Neural progenitor cell (in vitro differentiated cells): ENCODE measurements at regions not wholly inside any gene's neighbourhood (a gene's known extent, or its start where the extent isn't known, plus 50 kb on each side); places are given as distances from the start of the nearest gene placed in this dataset.

ENCODE experiments used
- DNase-seq: peaks from one replicate; pipeline ENCODE4 v3.0.0-alpha.2; 2016; ENCODE audit warnings: low spot score
- H2AFZ ChIP-seq: fragments of 200-600 bp; sonication (generic); replicated peaks from 2 replicates; pipeline ENCODE4 v1.6.1; 2016; ENCODE audit warnings: antibody characterized with exemption
- H3F3A ChIP-seq: fragments of 200-600 bp; sonication (generic); 2 replicates; pipeline ENCODE4 v1.6.1; 2016; ENCODE audit warnings: antibody characterized with exemption, low read depth
- H3K27ac ChIP-seq: fragments of 200-600 bp; sonication (generic); 2 replicates; pipeline ENCODE4 v1.5.1; 2016; ENCODE audit warnings: mild to moderate bottlenecking
- H3K27me3 ChIP-seq: fragments of 200-600 bp; sonication (generic); 2 replicates; pipeline ENCODE4 v1.6.1; 2016; ENCODE audit warnings: mild to moderate bottlenecking, moderate library complexity
- H3K36me3 ChIP-seq: fragments of 200-600 bp; sonication (generic); 2 replicates; pipeline ENCODE4 v1.5.1; 2016
- H3K4me1 ChIP-seq: fragments of 200-600 bp; sonication (generic); 2 replicates; pipeline ENCODE4 v1.6.1; 2016; ENCODE audit warnings: mixed run types
- H3K4me2 ChIP-seq: fragments of 200-600 bp; sonication (generic); 2 replicates; pipeline ENCODE4 v1.6.1; 2016
- H3K4me3 ChIP-seq: fragments of 200-600 bp; sonication (generic); 2 replicates; pipeline ENCODE4 v1.5.1; 2016
- H3K79me2 ChIP-seq: fragments of 200-600 bp; sonication (generic); 2 replicates; pipeline ENCODE4 v1.6.1; 2016; ENCODE audit warnings: low read depth
- H3K9ac ChIP-seq: fragments of 200-600 bp; sonication (generic); 2 replicates; pipeline ENCODE4 v1.6.1; 2016
- H3K9me3 ChIP-seq: fragments of 200-600 bp; sonication (generic); 2 replicates; pipeline ENCODE4 v1.5.1; 2016; ENCODE audit warnings: low read depth
- H4K20me1 ChIP-seq: fragments of 200-600 bp; sonication (generic); 2 replicates; pipeline ENCODE4 v1.6.1; 2016; ENCODE audit warnings: low read depth
- H3K27ac Mint-ChIP-seq: 3 replicates; pipeline ENCODE4 v1.8.0; 2021; ENCODE audit warnings: mixed read lengths
- H3K27me3 Mint-ChIP-seq: 2 replicates; pipeline ENCODE4 v1.8.0; 2022; ENCODE audit warnings: low read depth, mild to moderate bottlenecking, inconsistent platforms, moderate library complexity, mixed read lengths; ENCODE audit not compliant: insufficient read depth
- H3K36me3 Mint-ChIP-seq: 3 replicates; pipeline ENCODE4 v1.8.0; 2021; ENCODE audit warnings: mixed read lengths
- H3K4me1 Mint-ChIP-seq: 3 replicates; pipeline ENCODE4 v1.8.0; 2021; ENCODE audit warnings: mixed read lengths
- H3K4me3 Mint-ChIP-seq: 3 replicates; pipeline ENCODE4 v1.8.0; 2021; ENCODE audit warnings: mild to moderate bottlenecking, moderate library complexity, mixed read lengths
- H3K9me3 Mint-ChIP-seq: 3 replicates; pipeline ENCODE4 v1.8.0; 2020; ENCODE audit warnings: mixed read lengths
- CTCF ChIP-seq: fragments of 200-600 bp; sonication (generic); IDR thresholded peaks from 2 replicates; pipeline ENCODE4 v1.5.1; 2017; ENCODE audit warnings: antibody characterized with exemption, mild to moderate bottlenecking
- EZH2 ChIP-seq: fragments of 200-600 bp; sonication (generic); IDR thresholded peaks from 2 replicates; pipeline ENCODE4 v1.6.1; 2017; ENCODE audit warnings: antibody characterized with exemption, mild to moderate bottlenecking, moderate library complexity
- EZH2phosphoT487 ChIP-seq: fragments of 200-600 bp; sonication (generic); IDR thresholded peaks from 2 replicates; pipeline ENCODE4 v1.6.1; 2017; ENCODE audit warnings: antibody characterized with exemption

GRCh38 chr1:47645151-47645550 is 207.3 kb downstream of the FOXD2 start:
- Histone ChIP-seq H3K27me3 (no peaks in the 10 kb centered on the region), H4K20me1 (no peaks in the 10 kb centered on the region), H3K36me3 (no peaks in the 10 kb centered on the region), H3K9ac (no peak overlapping the region), H3K9me3 (no peaks in the 10 kb centered on the region), H3K4me2 (no peak overlapping the region), H3K4me3 (no peak overlapping the region), H3K27ac (no peak overlapping the region), H3K4me1 (no peaks in the 10 kb centered on the region), H2AFZ (no peak overlapping the region), H3K79me2 (no peaks in the 10 kb centered on the region), H3F3A (no peaks in the 10 kb centered on the region)
- no peak overlapping the region for H3K4me3 Mint-ChIP-seq
- no peaks in the 10 kb centered on the region for H3K36me3 Mint-ChIP-seq
- H3K4me1 Mint-ChIP-seq = peaks cover 12% of the 10 kb centered on the region
- H3K27me3 Mint-ChIP-seq = peaks cover 19% of the 10 kb centered on the region
- no peak overlapping the region for H3K27ac Mint-ChIP-seq
- DNase-seq = no peak
- no peak for TF ChIP-seq CTCF
- TF ChIP-seq EZH2 = no peak
- TF ChIP-seq EZH2phosphoT487 = no peak
- H3K9me3 Mint-ChIP-seq = no peaks in the 10 kb centered on the region

DNA sequence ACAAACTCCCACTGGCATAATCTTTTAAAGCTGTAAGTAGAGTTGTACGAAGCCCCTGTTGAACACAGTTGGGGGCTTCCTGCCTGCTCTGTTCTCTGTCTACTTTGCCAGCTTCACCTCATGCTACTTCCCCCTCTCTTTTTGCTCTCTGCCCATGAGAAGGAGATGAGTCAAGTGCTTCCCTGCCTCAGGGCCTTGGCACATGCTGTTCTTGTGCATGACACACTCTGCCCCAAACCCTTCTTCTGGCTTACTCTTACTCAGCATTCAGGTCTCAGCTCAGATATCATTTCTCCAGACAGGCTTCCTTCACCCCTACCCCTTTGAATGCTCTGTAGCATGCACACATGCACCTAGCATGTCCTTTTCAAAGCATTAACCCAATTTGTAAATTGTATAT is 208.8 kb downstream of the FOXD2 start:
- Mint-ChIP-seq H3K4me1 (peaks cover 25% of the 10 kb centered on the region), H3K9me3 (no peaks in the 10 kb centered on the region), H3K4me3 (peak overlapping the region; percentile 30), H3K36me3 (no peaks in the 10 kb centered on the region), H3K27me3 (peaks cover 16% of the 10 kb centered on the region), H3K27ac (peak overlapping the region; percentile 7)
- H3K4me1 ChIP-seq = no peaks in the 10 kb centered on the region
- H3K9ac ChIP-seq = no peak overlapping the region
- no peak for DNase-seq
- no peaks in the 10 kb centered on the region for H3F3A ChIP-seq
- H3K27ac ChIP-seq = no peak overlapping the region
- no peaks in the 10 kb centered on the region for H3K27me3 ChIP-seq
- H3K79me2 ChIP-seq = no peaks in the 10 kb centered on the region
- H4K20me1 ChIP-seq = no peaks in the 10 kb centered on the region
- no peak for TF ChIP-seq EZH2phosphoT487
- no peak overlapping the region for H3K4me3 ChIP-seq
- H2AFZ ChIP-seq = no peak overlapping the region
- no peaks in the 10 kb centered on the region for H3K9me3 ChIP-seq
- no peak overlapping the region for H3K4me2 ChIP-seq
- no peaks in the 10 kb centered on the region for H3K36me3 ChIP-seq

DNA sequence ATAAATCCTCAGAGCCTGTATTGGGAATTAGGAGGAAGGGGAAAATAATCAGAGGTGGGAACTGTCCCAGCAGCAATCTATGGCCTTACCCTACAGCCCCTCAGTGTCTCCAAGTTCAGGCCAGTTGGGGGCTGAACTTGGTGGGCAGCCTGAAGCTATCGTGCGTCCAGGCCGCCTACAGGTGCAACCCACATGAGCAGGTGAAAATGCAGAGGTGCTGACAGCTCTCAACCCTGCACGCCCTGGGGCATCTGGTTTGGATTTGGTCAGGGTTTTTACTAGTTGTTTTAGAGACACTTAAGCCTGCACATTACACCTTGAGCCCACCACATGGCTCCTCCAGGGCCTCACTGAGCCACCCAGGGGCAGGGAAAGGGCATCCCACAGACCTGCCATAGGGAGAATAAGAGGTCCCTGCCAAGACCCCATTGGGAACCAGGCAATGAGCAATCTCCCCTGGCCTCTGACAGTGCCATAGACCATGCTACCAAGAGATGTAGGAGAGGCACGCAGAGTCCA is 209.5 kb downstream of the FOXD2 start:
- Histone ChIP-seq H2AFZ (no peak overlapping the region), H3F3A (no peaks in the 10 kb centered on the region), H3K4me1 (no peaks in the 10 kb centered on the region), H3K9ac (no peak overlapping the region), H3K36me3 (no peaks in the 10 kb centered on the region), H3K4me3 (no peak overlapping the region), H3K9me3 (no peaks in the 10 kb centered on the region), H3K79me2 (no peaks in the 10 kb centered on the region), H3K27ac (no peak overlapping the region), H4K20me1 (no peaks in the 10 kb centered on the region), H3K27me3 (no peaks in the 10 kb centered on the region), H3K4me2 (no peak overlapping the region)
- H3K27me3 Mint-ChIP-seq = peaks cover 15% of the 10 kb centered on the region
- no peak for TF ChIP-seq CTCF
- TF ChIP-seq EZH2 = no peak
- no peak for TF ChIP-seq EZH2phosphoT487
- peaks cover 29% of the 10 kb centered on the region for H3K4me1 Mint-ChIP-seq
- DNase-seq = no peak
- no peaks in the 10 kb centered on the region for H3K36me3 Mint-ChIP-seq
- H3K4me3 Mint-ChIP-seq = no peak overlapping the region
- no peaks in the 10 kb centered on the region for H3K9me3 Mint-ChIP-seq
- no peak overlapping the region for H3K27ac Mint-ChIP-seq

GRCh38 chr1:47650205-47650604 is 212.4 kb downstream of the FOXD2 start:
- Histone ChIP-seq H3K27ac (no peak overlapping the region), H3K4me1 (no peaks in the 10 kb centered on the region), H3K36me3 (no peaks in the 10 kb centered on the region), H3K4me2 (no peak overlapping the region), H3K79me2 (no peaks in the 10 kb centered on the region), H3F3A (no peaks in the 10 kb centered on the region), H2AFZ (no peak overlapping the region), H3K9ac (no peak overlapping the region), H4K20me1 (no peaks in the 10 kb centered on the region), H3K9me3 (no peaks in the 10 kb centered on the region), H3K4me3 (no peak overlapping the region), H3K27me3 (no peaks in the 10 kb centered on the region)
- peaks cover 28% of the 10 kb centered on the region for H3K4me1 Mint-ChIP-seq
- H3K36me3 Mint-ChIP-seq = no peaks in the 10 kb centered on the region
- no peak overlapping the region for H3K4me3 Mint-ChIP-seq
- H3K27ac Mint-ChIP-seq = no peak overlapping the region
- TF ChIP-seq EZH2phosphoT487 = no peak
- TF ChIP-seq CTCF = no peak
- TF ChIP-seq EZH2 = no peak
- H3K27me3 Mint-ChIP-seq = peaks cover 12% of the 10 kb centered on the region
- no peak for DNase-seq
- no peaks in the 10 kb centered on the region for H3K9me3 Mint-ChIP-seq
